ENCODE measurements at regions not wholly inside any gene's neighbourhood (a gene's known extent, or its start where the extent isn't known, plus 50 kb on each side); places are given as distances from the start of the nearest gene placed in this dataset.
A peak's percentile ranks its signal among the peaks of the same experiment; 100 is the strongest.

- Mint-ChIP-seq H3K36me3 (ENCODE audit: unreplicated experiment) (no peaks in the 10 kb centered on the region), H3K4me1 (ENCODE audit: unreplicated experiment) (peaks cover 37% of the 10 kb centered on the region), H3K4me3 (ENCODE audit: unreplicated experiment) (no peak overlapping the region), H3K9me3 (ENCODE audit: unreplicated experiment) (no peaks in the 10 kb centered on the region), H3K27me3 (ENCODE audit: unreplicated experiment) (peaks cover 4% of the 10 kb centered on the region), H3K27ac (ENCODE audit: unreplicated experiment) (no peak overlapping the region)
- no peak for DNase-seq (ENCODE audit: extremely low spot score, unreplicated experiment)
- no peak for TF ChIP-seq CTCF (IDR thresholded peaks at IDR 0.05)
Observed at GRCh38 chr3:113094337-113095221, 103.8 kb downstream of the GTPBP8 start.

- Mint-ChIP-seq H3K27ac (ENCODE audit: unreplicated experiment) (no peak overlapping the region), H3K27me3 (ENCODE audit: unreplicated experiment) (no peaks in the 10 kb centered on the region), H3K9me3 (ENCODE audit: unreplicated experiment) (peaks cover 4% of the 10 kb centered on the region), H3K4me1 (ENCODE audit: unreplicated experiment) (peaks cover 37% of the 10 kb centered on the region), H3K4me3 (ENCODE audit: unreplicated experiment) (no peak overlapping the region), H3K36me3 (ENCODE audit: unreplicated experiment) (no peaks in the 10 kb centered on the region)
- DNase-seq (ENCODE audit: extremely low spot score, unreplicated experiment) = no peak
- no peak for TF ChIP-seq CTCF (IDR thresholded peaks at IDR 0.05)
Observed at GRCh38 chr3:113096188-113096892, 105.6 kb downstream of the GTPBP8 start.

- Mint-ChIP-seq H3K36me3 (ENCODE audit: unreplicated experiment) (no peaks in the 10 kb centered on the region), H3K27ac (ENCODE audit: unreplicated experiment) (peak overlapping the region; percentile 44), H3K27me3 (ENCODE audit: unreplicated experiment) (no peaks in the 10 kb centered on the region), H3K4me3 (ENCODE audit: unreplicated experiment) (no peak overlapping the region), H3K4me1 (ENCODE audit: unreplicated experiment) (peaks cover 34% of the 10 kb centered on the region), H3K9me3 (ENCODE audit: unreplicated experiment) (peaks cover 4% of the 10 kb centered on the region)
- TF ChIP-seq CTCF (IDR thresholded peaks at IDR 0.05) = no peak
- DNase-seq (ENCODE audit: extremely low spot score, unreplicated experiment) = no peak
Observed at GRCh38 chr3:113097960-113098447, 107.2 kb downstream of the GTPBP8 start.

GRCh38 chr3:113100063-113100462, 109.3 kb downstream of the GTPBP8 start:
- no peaks in the 10 kb centered on the region for H3K36me3 Mint-ChIP-seq (ENCODE audit: unreplicated experiment)
- no peak for DNase-seq (ENCODE audit: extremely low spot score, unreplicated experiment)
- no peak for TF ChIP-seq CTCF (IDR thresholded peaks at IDR 0.05)
- H3K4me1 Mint-ChIP-seq (ENCODE audit: unreplicated experiment) = peaks cover 31% of the 10 kb centered on the region
- H3K27ac Mint-ChIP-seq (ENCODE audit: unreplicated experiment) = no peak overlapping the region
- H3K9me3 Mint-ChIP-seq (ENCODE audit: unreplicated experiment) = peaks cover 4% of the 10 kb centered on the region
- H3K4me3 Mint-ChIP-seq (ENCODE audit: unreplicated experiment) = no peak overlapping the region
- peaks cover 3% of the 10 kb centered on the region for H3K27me3 Mint-ChIP-seq (ENCODE audit: unreplicated experiment)

- no peak for TF ChIP-seq CTCF (IDR thresholded peaks at IDR 0.05)
- no peaks in the 10 kb centered on the region for H3K36me3 Mint-ChIP-seq (ENCODE audit: unreplicated experiment)
- no peak overlapping the region for H3K27ac Mint-ChIP-seq (ENCODE audit: unreplicated experiment)
- H3K9me3 Mint-ChIP-seq (ENCODE audit: unreplicated experiment) = peaks cover 4% of the 10 kb centered on the region
- DNase-seq (ENCODE audit: extremely low spot score, unreplicated experiment) = no peak
- H3K27me3 Mint-ChIP-seq (ENCODE audit: unreplicated experiment) = peaks cover 3% of the 10 kb centered on the region
- H3K4me3 Mint-ChIP-seq (ENCODE audit: unreplicated experiment) = no peak overlapping the region
- H3K4me1 Mint-ChIP-seq (ENCODE audit: unreplicated experiment) = peaks cover 15% of the 10 kb centered on the region
Observed at GRCh38 chr3:113103588-113103987, 107.8 kb upstream of the BOC start.
